ENCODE measurements at regions not wholly inside any gene's neighbourhood (a gene's known extent, or its start where the extent isn't known, plus 50 kb on each side); places are given as distances from the start of the nearest gene placed in this dataset.

DNA sequence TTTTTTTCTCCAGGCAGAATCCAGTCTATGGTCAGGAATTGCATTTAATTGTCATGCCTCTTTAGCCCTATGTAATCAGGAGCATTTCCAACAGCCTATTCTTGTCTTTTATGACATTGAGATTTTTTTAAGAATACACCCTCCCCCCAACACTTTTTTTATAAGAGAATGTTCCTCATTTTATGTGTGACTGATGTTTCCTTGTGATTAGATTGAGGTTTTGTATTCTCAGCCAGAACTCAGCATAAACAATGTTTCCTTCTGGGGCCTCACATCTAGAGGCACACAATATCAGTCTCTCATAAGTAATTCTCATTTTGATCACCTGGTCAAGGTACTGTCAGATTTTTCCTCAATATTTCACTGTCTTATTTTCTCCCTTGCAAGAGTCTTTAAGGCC is 193.4 kb upstream of the PDE1C start:
- H3K27me3 ChIP-seq (replicated peaks; ENCODE audit: insufficient read depth) = no peaks in the 10 kb centered on the region
- H3K9ac ChIP-seq = no peak overlapping the region
- in situ Hi-C loops (cut with MboI) = no loop called here
- no peak overlapping the region for H3K4me2 ChIP-seq (ENCODE audit: unreplicated experiment)
- no peaks in the 10 kb centered on the region for H3K4me1 ChIP-seq (ENCODE audit: insufficient read depth)
- DNase-seq = no peak
- no peaks in the 10 kb centered on the region for H3K79me2 ChIP-seq (ENCODE audit: insufficient read depth)
- H3K36me3 ChIP-seq (ENCODE audit: low read depth) = no peaks in the 10 kb centered on the region
- no peaks in the 10 kb centered on the region for H4K20me1 ChIP-seq (ENCODE audit: insufficient read depth)
- no peak overlapping the region for H2AFZ ChIP-seq
- no peaks in the 10 kb centered on the region for H3K9me2 ChIP-seq (ENCODE audit: insufficient read depth)
- H3K4me3 ChIP-seq = no peak overlapping the region
- H3F3A ChIP-seq (ENCODE audit: insufficient read depth) = no peaks in the 10 kb centered on the region
- no peak overlapping the region for H3K27ac ChIP-seq
- TF ChIP-seq EZH2phosphoT487 (IDR thresholded peaks at IDR 0.05; ENCODE audit: insufficient read depth, low read depth) (no peak), EZH2 (IDR thresholded peaks at IDR 0.05; ENCODE audit: insufficient read depth, poor library complexity, severe bottlenecking) (no peak)
- no peaks in the 10 kb centered on the region for H3K9me3 ChIP-seq (ENCODE audit: low read depth)

GRCh38 chr7:32262315-32262714 is 192.1 kb upstream of the PDE1C start:
- Histone ChIP-seq H3K4me1 (ENCODE audit: insufficient read depth) (no peaks in the 10 kb centered on the region), H3K9me2 (ENCODE audit: insufficient read depth) (no peaks in the 10 kb centered on the region)

GRCh38 chr7:32259931-32260596 is 189.9 kb upstream of the PDE1C start:
- Histone ChIP-seq H3K79me2 (ENCODE audit: insufficient read depth) (no peaks in the 10 kb centered on the region), H3K4me1 (ENCODE audit: insufficient read depth) (no peaks in the 10 kb centered on the region), H3K9me2 (ENCODE audit: insufficient read depth) (no peaks in the 10 kb centered on the region), H3K27ac (no peak overlapping the region), H3K4me2 (ENCODE audit: unreplicated experiment) (no peak overlapping the region), H3K27me3 (replicated peaks; ENCODE audit: insufficient read depth) (no peaks in the 10 kb centered on the region), H3K9ac (no peak overlapping the region), H3F3A (ENCODE audit: insufficient read depth) (no peaks in the 10 kb centered on the region), H2AFZ (no peak overlapping the region), H3K4me3 (no peak overlapping the region), H3K9me3 (ENCODE audit: low read depth) (no peaks in the 10 kb centered on the region), H4K20me1 (ENCODE audit: insufficient read depth) (no peaks in the 10 kb centered on the region), H3K36me3 (ENCODE audit: low read depth) (no peaks in the 10 kb centered on the region)
- DNase-seq = no peak
- 15 to 23% methylated on average over 12 of the region's 12 CpGs for WGBS, 2 experiments (ENCODE audit: low coverage in 1 of 2, low lambda C conversion rate in 2 of 2, missing lambda C conversion rate in 2 of 2)
- in situ Hi-C loops (cut with MboI) = no loop called here
- no peak for TF ChIP-seq EZH2phosphoT487 (IDR thresholded peaks at IDR 0.05; ENCODE audit: insufficient read depth, low read depth)

More at GRCh38 chr7:32262315-32262714, 192.1 kb upstream of the PDE1C start:
- H3K79me2 ChIP-seq (ENCODE audit: insufficient read depth) = no peaks in the 10 kb centered on the region
- no peak for DNase-seq
- no peak overlapping the region for H3K9ac ChIP-seq
- H3K4me3 ChIP-seq = no peak overlapping the region
- H4K20me1 ChIP-seq (ENCODE audit: insufficient read depth) = no peaks in the 10 kb centered on the region
- no peaks in the 10 kb centered on the region for H3K27me3 ChIP-seq (replicated peaks; ENCODE audit: insufficient read depth)
- TF ChIP-seq EZH2phosphoT487 (IDR thresholded peaks at IDR 0.05; ENCODE audit: insufficient read depth, low read depth) = no peak
- no peak for TF ChIP-seq EZH2 (IDR thresholded peaks at IDR 0.05; ENCODE audit: insufficient read depth, poor library complexity, severe bottlenecking)
- no peaks in the 10 kb centered on the region for H3F3A ChIP-seq (ENCODE audit: insufficient read depth)
- 8 to 9% methylated on average over 4 of the region's 4 CpGs for WGBS, 2 experiments (ENCODE audit: low coverage in 1 of 2, low lambda C conversion rate in 2 of 2, missing lambda C conversion rate in 2 of 2)
- no peak overlapping the region for H2AFZ ChIP-seq
- in situ Hi-C loops (cut with MboI) = no loop called here
- no peak overlapping the region for H3K27ac ChIP-seq
- no peaks in the 10 kb centered on the region for H3K36me3 ChIP-seq (ENCODE audit: low read depth)
- H3K9me3 ChIP-seq (ENCODE audit: low read depth) = no peaks in the 10 kb centered on the region
- no peak overlapping the region for H3K4me2 ChIP-seq (ENCODE audit: unreplicated experiment)

DNA sequence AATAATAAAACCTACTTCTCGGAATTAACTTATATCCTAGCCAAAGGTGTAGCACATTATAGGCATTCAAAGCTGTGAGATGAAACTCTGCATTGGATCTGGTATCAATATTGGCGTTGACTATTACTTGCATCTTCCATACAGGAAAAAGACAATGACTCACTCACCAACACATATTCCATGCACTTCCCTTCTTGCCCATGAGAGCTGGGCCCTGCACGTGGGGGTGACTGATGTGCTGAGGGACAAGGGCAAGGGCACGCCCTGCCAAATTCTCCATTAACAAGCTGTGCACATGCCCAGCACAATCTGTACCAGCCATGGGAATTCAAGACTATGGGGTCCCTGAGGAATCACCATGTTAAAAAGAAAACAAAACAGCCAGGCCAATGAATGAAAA is 188.1 kb upstream of the PDE1C start:
- Histone ChIP-seq H3F3A (ENCODE audit: insufficient read depth) (no peaks in the 10 kb centered on the region), H3K4me3 (no peak overlapping the region), H3K79me2 (ENCODE audit: insufficient read depth) (no peaks in the 10 kb centered on the region), H3K36me3 (ENCODE audit: low read depth) (no peaks in the 10 kb centered on the region), H3K9me2 (ENCODE audit: insufficient read depth) (no peaks in the 10 kb centered on the region), H3K27ac (no peak overlapping the region), H3K9ac (no peak overlapping the region), H3K4me1 (ENCODE audit: insufficient read depth) (no peaks in the 10 kb centered on the region), H3K9me3 (ENCODE audit: low read depth) (no peaks in the 10 kb centered on the region), H3K4me2 (ENCODE audit: unreplicated experiment) (no peak overlapping the region), H2AFZ (no peak overlapping the region), H4K20me1 (ENCODE audit: insufficient read depth) (no peaks in the 10 kb centered on the region), H3K27me3 (replicated peaks; ENCODE audit: insufficient read depth) (no peaks in the 10 kb centered on the region)
- in situ Hi-C loops (cut with MboI) = no loop called here
- WGBS, 2 experiments (ENCODE audit: low coverage in 1 of 2, low lambda C conversion rate in 2 of 2, missing lambda C conversion rate in 2 of 2) = 8 to 11% methylated on average over 4 of the region's 4 CpGs
- TF ChIP-seq EZH2 (IDR thresholded peaks at IDR 0.05; ENCODE audit: insufficient read depth, poor library complexity, severe bottlenecking) (no peak), EZH2phosphoT487 (IDR thresholded peaks at IDR 0.05; ENCODE audit: insufficient read depth, low read depth) (no peak)
- DNase-seq = no peak

DNA sequence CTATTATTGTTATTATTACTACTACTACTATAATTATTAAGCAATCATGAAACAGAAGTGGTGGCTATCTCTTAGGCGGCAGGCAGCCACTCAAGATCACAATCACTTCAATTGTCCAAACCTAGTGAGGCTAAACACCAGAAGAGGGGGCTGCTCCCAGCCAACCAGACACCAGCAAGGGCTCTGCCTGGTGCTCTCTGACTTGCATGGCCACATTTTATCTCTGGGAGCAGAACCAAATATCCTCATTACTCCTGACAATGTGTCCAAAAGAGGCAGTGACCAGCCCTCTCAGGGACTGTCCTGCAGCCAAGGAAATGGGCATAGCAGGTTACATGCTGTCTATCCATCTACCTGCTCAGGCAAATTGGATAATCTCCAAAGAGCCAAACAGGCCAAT is 187.4 kb upstream of the PDE1C start:
- H4K20me1 ChIP-seq (ENCODE audit: insufficient read depth) = no peaks in the 10 kb centered on the region
- no peaks in the 10 kb centered on the region for H3K9me2 ChIP-seq (ENCODE audit: insufficient read depth)
- no peak overlapping the region for H3K27ac ChIP-seq
- no peaks in the 10 kb centered on the region for H3K4me1 ChIP-seq (ENCODE audit: insufficient read depth)
- no peaks in the 10 kb centered on the region for H3K79me2 ChIP-seq (ENCODE audit: insufficient read depth)
- no peaks in the 10 kb centered on the region for H3F3A ChIP-seq (ENCODE audit: insufficient read depth)
- no peak for DNase-seq
- TF ChIP-seq EZH2phosphoT487 (IDR thresholded peaks at IDR 0.05; ENCODE audit: insufficient read depth, low read depth) (no peak), EZH2 (IDR thresholded peaks at IDR 0.05; ENCODE audit: insufficient read depth, poor library complexity, severe bottlenecking) (no peak)
- H3K4me2 ChIP-seq (ENCODE audit: unreplicated experiment) = no peak overlapping the region
- no peaks in the 10 kb centered on the region for H3K27me3 ChIP-seq (replicated peaks; ENCODE audit: insufficient read depth)
- H3K4me3 ChIP-seq = no peak overlapping the region
- 17 to 19% methylated on average over 1 of the region's 1 CpG for WGBS, 2 experiments (ENCODE audit: low coverage in 1 of 2, low lambda C conversion rate in 2 of 2, missing lambda C conversion rate in 2 of 2)
- no peak overlapping the region for H2AFZ ChIP-seq
- no peaks in the 10 kb centered on the region for H3K36me3 ChIP-seq (ENCODE audit: low read depth)
- no peaks in the 10 kb centered on the region for H3K9me3 ChIP-seq (ENCODE audit: low read depth)
- H3K9ac ChIP-seq = no peak overlapping the region
- in situ Hi-C loops (cut with MboI) = no loop called here
